SJCRH30 (cell line): ENCODE measurements at regions not wholly inside any gene's neighbourhood (a gene's known extent, or its start where the extent isn't known, plus 50 kb on each side); places are given as distances from the start of the nearest gene placed in this dataset.
"Not testable (repeated sequence)": the region's sequence is repeated elsewhere in the genome, so short reads cannot be mapped to it uniquely, and the experiment has no call there.

Experiments used
- DNase-seq, 2 experiments: peaks; one replicate each; pipeline ENCODE4 v3.0.0-alpha.2; 2015 to 2020
- H3K27ac ChIP-seq: fragments of 250-450 bp; sonication (Bioruptor Pico); 2 replicates; pipeline ENCODE4 v1.5.1; 2020; ENCODE audit warnings: mild to moderate bottlenecking, moderate library complexity
- H3K27me3 ChIP-seq: fragments of 250-450 bp; sonication (Bioruptor Pico); 2 replicates; pipeline ENCODE4 v1.5.1; 2020; ENCODE audit warnings: mild to moderate bottlenecking, moderate library complexity
- H3K36me3 ChIP-seq: fragments of 250-450 bp; sonication (Bioruptor Pico); 2 replicates; pipeline ENCODE4 v1.5.1; 2020; ENCODE audit warnings: mild to moderate bottlenecking, moderate library complexity
- H3K4me1 ChIP-seq: fragments of 250-450 bp; sonication (Bioruptor Pico); 2 replicates; pipeline ENCODE4 v1.5.1; 2020; ENCODE audit warnings: mild to moderate bottlenecking, moderate library complexity
- H3K4me3 ChIP-seq: fragments of 250-450 bp; sonication (Bioruptor Pico); 2 replicates; pipeline ENCODE4 v1.5.1; 2020; ENCODE audit warnings: mild to moderate bottlenecking, moderate library complexity
- H3K9me3 ChIP-seq: fragments of 250-450 bp; sonication (Bioruptor Pico); replicated peaks from 2 replicates; pipeline ENCODE4 v1.5.1; 2020; ENCODE audit warnings: mild to moderate bottlenecking, moderate library complexity

DNA sequence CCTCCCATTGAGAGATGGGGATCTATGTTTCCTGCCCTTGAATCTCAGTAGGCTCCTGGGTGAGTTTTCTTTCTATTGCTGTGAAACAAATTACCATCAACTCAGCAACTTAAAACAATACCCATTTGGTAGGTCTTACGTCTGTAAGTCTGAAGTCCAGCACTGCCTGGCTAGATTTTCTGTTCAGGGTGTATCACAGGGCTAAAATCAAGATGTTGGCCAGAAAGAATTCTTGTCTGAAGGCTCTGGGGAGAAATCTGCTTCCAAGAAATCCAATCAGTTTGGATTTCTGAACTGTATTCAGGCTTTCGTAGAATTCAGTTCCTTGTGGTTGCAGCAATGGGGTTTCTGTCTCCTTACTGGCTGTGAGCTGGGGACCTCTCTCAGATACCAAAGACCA, 99.6 kb upstream of the SLC24A3 start:
- H3K27me3 ChIP-seq, result no peaks in the 10 kb centered on the region; the same call in 1 of the 2 replicates
- no peak overlapping the region for H3K4me3 ChIP-seq
- no peaks in the 10 kb centered on the region for H3K4me1 ChIP-seq

DNA sequence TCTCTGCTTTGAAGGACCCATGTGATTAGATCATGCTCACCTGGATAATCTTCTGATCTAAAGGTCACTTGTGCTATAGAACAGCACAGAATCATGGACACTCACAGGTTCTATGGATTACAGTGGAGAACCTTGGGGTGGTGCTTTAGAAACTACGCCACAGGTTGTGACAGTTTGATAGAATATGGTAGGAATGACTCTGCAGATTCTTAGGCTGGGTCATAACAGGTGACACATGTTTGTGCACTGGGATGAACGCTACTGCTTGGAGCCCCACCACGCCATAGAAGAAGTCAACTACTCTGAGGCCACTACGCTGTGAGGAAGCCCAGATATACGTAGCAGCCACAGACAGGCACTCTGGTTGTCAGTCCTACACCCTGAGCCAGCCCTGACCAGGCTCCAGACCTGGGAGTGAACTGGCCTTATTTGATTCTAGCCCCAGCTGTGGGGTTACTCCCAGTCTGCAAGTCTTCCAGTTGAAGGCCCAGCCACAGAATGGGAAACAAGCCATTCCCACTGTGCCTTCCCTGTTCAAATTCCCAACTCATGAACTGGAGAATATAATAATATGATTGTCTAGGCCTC, 99.0 kb upstream of the SLC24A3 start:
- no peaks in the 10 kb centered on the region for H3K9me3 ChIP-seq
- no peak overlapping the region for H3K27ac ChIP-seq
- no peaks in the 10 kb centered on the region for H3K4me1 ChIP-seq
- H3K4me3 ChIP-seq, result no peak overlapping the region
- no peaks in the 10 kb centered on the region; the same call in 1 of the 2 replicates for H3K27me3 ChIP-seq
- H3K36me3 ChIP-seq, result no peaks in the 10 kb centered on the region
- DNase-seq, result no peak

More for the DNA sequence above, 99.6 kb upstream of the SLC24A3 start:
- Histone ChIP-seq H3K36me3 (no peaks in the 10 kb centered on the region), H3K27ac (no peak overlapping the region), H3K9me3 (no peaks in the 10 kb centered on the region)
- DNase-seq, result no peak

DNA sequence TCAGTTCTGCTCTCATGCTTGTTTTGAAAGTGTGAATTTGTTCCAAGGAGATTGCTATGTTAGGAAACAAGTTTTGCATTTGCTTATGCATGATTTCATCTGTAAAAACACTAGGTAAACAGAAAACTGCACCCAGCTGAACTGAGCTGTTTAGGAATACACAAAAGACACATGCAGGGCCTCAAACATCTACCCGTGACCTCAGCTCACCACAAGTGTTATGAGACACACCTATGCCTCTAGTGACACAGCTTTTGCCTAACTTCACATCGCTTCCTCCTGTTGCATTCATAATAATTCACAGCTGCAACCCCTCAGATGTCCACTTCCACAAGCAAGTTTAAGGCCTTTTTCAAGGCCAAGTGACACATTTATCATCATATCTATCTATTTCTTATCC, 98.0 kb upstream of the SLC24A3 start:
- Histone ChIP-seq H3K27ac (no peak overlapping the region), H3K4me1 (no peaks in the 10 kb centered on the region), H3K36me3 (no peaks in the 10 kb centered on the region), H3K27me3 (no peaks in the 10 kb centered on the region; the same call in 1 of the 2 replicates), H3K4me3 (no peak overlapping the region), H3K9me3 (no peaks in the 10 kb centered on the region)
- DNase-seq, result no peak

DNA sequence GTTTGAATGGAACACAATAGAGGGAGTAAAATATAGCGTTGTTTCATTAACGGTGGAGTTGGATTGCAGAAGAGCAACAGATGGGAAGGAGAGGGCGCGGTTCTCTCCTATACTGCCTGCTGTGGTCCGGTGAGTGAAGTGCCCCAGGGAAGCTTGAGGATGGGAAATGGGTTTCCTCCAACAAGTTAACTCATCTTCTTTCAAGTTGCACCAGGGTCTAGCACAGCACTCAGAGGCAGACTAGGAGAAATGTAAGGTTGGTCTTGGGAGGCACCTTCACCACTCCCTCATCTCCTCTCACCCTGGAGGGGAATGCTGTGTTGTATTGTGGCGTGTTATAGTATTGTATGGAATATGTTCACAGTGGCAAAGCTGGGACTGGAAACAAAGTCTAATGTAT, 96.9 kb upstream of the SLC24A3 start:
- Histone ChIP-seq H3K27me3 (no peaks in the 10 kb centered on the region), H3K27ac (no peak overlapping the region), H3K4me3 (no peak overlapping the region), H3K9me3 (no peaks in the 10 kb centered on the region), H3K36me3 (no peaks in the 10 kb centered on the region), H3K4me1 (no peaks in the 10 kb centered on the region)
- DNase-seq, result no peak

DNA sequence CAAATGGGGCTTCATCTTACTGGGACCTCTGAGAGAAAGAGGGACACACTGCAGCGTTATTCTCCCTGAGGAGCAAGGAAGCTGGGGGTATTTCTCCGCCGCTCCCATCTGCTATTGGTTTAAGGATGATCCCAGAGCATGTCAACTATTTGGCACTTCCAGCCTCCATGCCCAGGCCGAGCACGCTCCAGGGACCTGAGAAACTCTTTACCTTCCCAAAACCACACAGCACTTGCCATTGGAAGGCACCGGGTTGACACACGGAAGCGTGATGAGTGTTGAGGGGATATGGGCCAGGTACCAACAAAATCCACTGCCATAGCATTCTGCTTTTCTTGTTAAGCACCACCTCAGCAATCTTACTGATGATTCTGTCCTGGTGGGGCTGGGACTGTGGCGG, 92.4 kb upstream of the SLC24A3 start:
- Histone ChIP-seq H3K9me3 (no peaks in the 10 kb centered on the region), H3K4me1 (no peaks in the 10 kb centered on the region), H3K36me3 (no peaks in the 10 kb centered on the region), H3K4me3 (no peak overlapping the region), H3K27ac (no peak overlapping the region), H3K27me3 (no peaks in the 10 kb centered on the region)
- no peak for DNase-seq

DNA sequence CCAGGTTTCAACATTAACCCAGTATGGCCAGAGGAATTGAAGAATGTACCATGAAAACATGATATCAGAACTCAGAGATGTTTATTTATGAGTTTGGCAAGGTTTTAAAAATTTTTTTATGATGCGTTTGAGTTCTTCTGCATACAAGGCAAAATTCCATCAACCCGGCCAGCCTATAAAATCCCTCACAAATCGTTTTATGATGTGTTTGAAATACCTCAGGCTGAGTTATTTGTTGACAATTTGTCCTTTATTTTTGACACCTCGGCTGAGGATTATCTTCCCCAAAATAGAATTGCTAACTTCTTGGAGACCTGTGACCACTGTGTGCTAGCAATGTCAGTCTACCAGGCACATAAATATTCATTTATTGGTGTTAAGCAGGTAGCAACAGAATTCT, 91.9 kb upstream of the SLC24A3 start:
- Histone ChIP-seq H3K27me3 (no peaks in the 10 kb centered on the region), H3K4me1 (no peaks in the 10 kb centered on the region), H3K9me3 (no peaks in the 10 kb centered on the region), H3K4me3 (no peak overlapping the region), H3K27ac (no peak overlapping the region), H3K36me3 (no peaks in the 10 kb centered on the region)
- DNase-seq, result no peak

DNA sequence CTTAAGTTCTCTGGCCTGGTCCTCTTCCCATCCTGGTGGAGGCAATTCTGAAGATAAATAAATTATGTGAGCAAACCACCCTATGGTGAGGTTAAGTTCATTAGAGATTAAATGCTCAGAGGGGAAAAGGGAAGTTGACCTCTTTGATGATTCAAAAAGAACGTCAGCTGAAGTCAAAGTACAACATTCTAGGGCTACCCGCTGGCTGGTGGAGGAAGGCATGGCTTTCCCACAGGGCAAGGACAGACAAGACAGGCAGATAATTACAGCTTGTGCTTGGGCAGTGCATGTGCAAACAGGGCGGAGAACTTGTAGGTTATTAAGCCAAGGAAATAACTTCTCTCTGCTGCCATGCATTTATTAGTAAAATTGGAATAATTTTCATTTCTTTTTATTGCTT, 91.0 kb upstream of the SLC24A3 start:
- Histone ChIP-seq H3K36me3 (no peaks in the 10 kb centered on the region), H3K9me3 (no peaks in the 10 kb centered on the region), H3K27me3 (no peaks in the 10 kb centered on the region), H3K4me1 (no peaks in the 10 kb centered on the region), H3K4me3 (no peak overlapping the region), H3K27ac (no peak overlapping the region)
- no peak for DNase-seq

DNA sequence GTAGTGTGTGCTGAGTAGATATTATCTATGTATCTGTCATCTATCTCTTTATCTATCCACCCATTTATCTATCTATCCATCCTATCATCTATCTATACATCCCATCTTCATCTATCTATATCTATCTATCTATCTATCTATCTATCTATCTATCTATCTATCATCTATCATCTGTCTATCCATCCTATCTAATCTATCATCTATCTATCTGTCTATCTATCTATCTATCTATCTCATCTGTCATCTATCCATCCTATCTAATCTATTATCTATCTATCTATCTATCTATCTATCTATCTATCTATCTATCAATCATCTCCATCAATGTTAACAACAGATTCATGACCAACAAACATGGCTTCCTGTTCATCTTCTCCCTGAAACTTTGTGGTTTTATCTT, 90.5 kb upstream of the SLC24A3 start:
- Histone ChIP-seq H3K36me3 (no peaks in the 10 kb centered on the region), H3K27ac (no peak overlapping the region), H3K4me3 (no peak overlapping the region), H3K4me1 (no peaks in the 10 kb centered on the region), H3K27me3 (no peaks in the 10 kb centered on the region), H3K9me3 (no peaks in the 10 kb centered on the region)
- no peak for DNase-seq

DNA sequence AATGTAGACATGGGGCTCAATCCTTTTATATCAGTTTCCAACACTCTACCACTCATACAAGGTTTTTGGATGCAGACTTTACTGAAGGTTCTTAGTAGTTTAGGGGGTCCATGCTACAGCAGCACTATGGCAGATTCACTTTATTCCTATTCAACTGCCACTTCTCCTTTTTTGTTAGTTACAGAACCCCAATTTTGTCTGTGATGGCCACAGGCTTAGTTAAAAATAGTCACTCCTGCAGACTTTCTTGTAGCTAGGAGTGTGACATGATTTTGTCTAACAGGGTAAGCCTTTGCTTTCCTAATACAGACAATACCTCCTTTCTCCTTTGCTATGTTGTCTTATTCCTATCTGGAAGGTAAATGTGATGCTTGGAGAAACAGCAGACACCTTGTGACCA, 90.0 kb upstream of the SLC24A3 start:
- Histone ChIP-seq H3K27me3 (no peaks in the 10 kb centered on the region), H3K9me3 (no peaks in the 10 kb centered on the region), H3K27ac (no peak overlapping the region), H3K4me3 (no peak overlapping the region), H3K4me1 (no peaks in the 10 kb centered on the region), H3K36me3 (no peaks in the 10 kb centered on the region)
- DNase-seq, result no peak

DNA sequence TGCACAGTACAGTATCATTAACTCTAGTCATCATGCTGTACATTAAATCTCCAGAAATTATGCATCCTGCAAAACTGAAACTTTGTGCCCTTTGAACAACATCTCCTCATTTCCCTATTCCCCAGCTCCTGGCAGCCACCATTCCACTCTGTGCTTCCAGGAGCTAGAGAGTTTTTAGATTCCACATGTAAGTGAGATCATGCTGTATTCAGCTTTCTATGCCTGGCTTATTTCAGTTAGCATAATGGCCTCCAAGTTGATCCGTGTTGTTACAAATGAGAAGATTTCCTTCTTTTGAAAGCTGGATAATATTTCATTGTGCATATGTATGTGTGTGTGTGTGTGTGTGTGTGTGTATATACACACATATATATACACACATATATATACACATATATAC, 86.9 kb upstream of the SLC24A3 start:
- no peaks in the 10 kb centered on the region for H3K27me3 ChIP-seq
- H3K9me3 ChIP-seq, result no peaks in the 10 kb centered on the region

DNA sequence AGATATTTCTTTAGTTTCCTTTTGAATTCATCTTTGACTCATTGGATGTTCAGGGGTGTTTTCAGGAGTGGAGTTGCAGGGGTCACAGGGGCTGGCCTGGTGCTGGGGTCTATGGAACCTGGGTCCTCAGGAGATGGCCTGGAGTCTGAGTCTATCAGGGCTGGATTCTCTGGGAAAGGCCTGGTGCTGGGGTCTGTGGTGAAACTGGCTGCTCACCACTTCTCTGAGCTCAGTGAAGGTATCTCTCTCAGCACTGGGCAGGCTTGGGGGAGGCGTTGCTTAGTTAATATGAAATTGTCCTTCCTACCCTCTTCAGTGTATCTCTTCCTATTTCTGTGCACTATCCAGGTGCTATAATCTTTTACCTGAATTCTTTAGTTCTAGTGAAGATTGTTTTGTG, 83.1 kb upstream of the SLC24A3 start:
- Histone ChIP-seq H3K4me1 (no peaks in the 10 kb centered on the region), H3K36me3 (no peaks in the 10 kb centered on the region), H3K4me3 (no peak overlapping the region), H3K27ac (no peak overlapping the region), H3K27me3 (no peaks in the 10 kb centered on the region), H3K9me3 (no peaks in the 10 kb centered on the region)
- no peak for DNase-seq

More for the DNA sequence above, 86.9 kb upstream of the SLC24A3 start:
- no peak overlapping the region for H3K27ac ChIP-seq
- no peaks in the 10 kb centered on the region for H3K4me1 ChIP-seq
- H3K36me3 ChIP-seq, result no peaks in the 10 kb centered on the region
- H3K4me3 ChIP-seq, result no peak overlapping the region
- DNase-seq, result no peak

DNA sequence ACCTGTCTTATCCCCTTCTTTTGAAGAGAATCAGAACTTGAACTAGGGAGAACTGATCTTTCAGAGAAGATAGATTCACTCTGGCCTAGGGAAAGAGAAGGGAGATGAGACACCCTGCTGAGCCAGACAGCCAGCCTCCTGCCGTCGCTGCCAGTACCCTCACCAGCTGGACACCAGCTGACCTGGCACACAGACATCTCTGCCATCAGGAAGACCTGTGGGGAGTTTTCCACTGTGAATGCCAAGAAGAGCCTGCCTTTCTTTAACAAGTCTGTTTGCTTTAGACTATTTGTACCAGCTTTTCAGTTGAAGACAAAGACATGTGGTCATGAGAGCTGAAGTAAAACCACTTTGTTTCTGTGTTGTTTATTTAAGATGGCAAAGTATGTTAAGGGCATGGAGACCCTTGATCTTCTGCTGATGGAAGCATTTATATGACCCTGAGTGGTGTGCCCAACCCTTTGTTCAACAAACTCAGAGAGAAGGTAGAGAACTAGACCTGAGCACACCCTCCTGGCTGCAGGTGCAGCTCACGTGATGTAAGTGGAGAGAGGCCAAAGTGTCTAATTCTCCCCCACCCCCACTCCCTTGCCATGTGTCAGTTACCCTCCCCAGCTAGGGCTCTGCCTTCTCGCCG, 82.3 kb upstream of the SLC24A3 start:
- Histone ChIP-seq H3K27me3 (no peaks in the 10 kb centered on the region), H3K4me1 (no peaks in the 10 kb centered on the region), H3K9me3 (no peaks in the 10 kb centered on the region), H3K27ac (no peak overlapping the region), H3K4me3 (no peak overlapping the region), H3K36me3 (no peaks in the 10 kb centered on the region)
- no peak for DNase-seq

DNA sequence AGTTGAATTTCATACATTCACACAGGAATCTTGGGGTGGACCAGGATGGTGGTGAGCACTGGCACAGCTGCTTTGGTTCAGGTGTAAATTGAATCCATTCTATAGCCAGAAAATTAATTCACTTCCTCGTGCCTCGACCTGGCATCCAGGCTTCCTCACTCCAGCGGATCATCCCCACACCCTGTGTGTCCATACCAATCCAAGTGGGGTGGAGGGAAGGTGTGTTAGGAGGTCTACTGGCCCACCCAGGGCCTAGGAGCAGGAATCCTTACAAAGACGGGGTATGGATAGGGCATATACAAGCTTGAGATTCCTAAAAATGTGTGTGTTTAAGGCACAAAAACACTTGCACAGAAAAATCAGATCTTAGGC, 81.8 kb upstream of the SLC24A3 start:
- no peaks in the 10 kb centered on the region for H3K27me3 ChIP-seq

DNA sequence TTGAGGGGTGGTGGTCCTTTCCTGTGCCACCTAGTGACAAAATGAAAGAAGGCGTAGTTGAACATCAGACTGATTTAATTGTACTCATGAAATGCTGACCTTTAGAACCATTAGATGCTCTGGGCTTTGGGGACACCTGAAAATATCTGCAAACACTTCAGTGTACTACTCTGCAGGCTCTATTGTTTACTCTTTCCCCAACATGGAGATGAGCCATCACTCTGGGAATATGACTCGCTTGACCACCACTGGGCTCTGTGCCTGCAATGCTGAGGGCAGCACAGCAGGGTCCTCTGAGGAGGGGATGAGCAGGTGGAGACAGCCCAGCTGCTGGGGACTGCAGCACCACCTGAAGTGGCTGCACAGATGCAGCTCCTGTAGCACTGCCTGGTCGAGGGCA, 74.8 kb upstream of the SLC24A3 start:
- Histone ChIP-seq H3K9me3 (no peaks in the 10 kb centered on the region), H3K27me3 (no peaks in the 10 kb centered on the region), H3K36me3 (no peaks in the 10 kb centered on the region), H3K4me1 (no peaks in the 10 kb centered on the region), H3K4me3 (no peak overlapping the region), H3K27ac (no peak overlapping the region)
- DNase-seq, result peak; percentile 13

More for the DNA sequence above, 81.8 kb upstream of the SLC24A3 start:
- no peak overlapping the region for H3K27ac ChIP-seq
- no peak for DNase-seq
- H3K4me3 ChIP-seq, result no peak overlapping the region
- H3K36me3 ChIP-seq, result no peaks in the 10 kb centered on the region
- H3K4me1 ChIP-seq, result no peaks in the 10 kb centered on the region
- no peaks in the 10 kb centered on the region for H3K9me3 ChIP-seq

DNA sequence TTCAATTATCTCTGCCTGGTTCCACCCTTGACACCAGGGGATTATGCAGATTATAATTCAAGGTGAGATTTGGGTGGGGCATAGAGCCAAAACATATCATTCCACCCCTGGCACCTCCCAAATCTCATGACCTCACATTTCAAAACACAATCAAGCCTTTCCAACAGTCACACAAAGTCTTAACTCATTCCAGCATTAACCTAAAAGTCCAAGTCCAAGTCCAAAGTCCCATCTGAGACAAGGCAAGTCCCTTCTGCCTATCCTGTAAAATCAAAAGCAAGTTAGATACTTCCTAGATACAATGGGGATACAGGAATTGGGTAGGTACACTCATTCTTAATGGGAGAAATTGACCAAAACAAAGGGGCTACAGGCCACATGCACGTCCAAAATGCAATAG, 73.7 kb upstream of the SLC24A3 start:
- DNase-seq, result no peak
- Histone ChIP-seq H3K27me3 (no peaks in the 10 kb centered on the region), H3K4me3 (no peak overlapping the region), H3K4me1 (no peaks in the 10 kb centered on the region), H3K9me3 (no peaks in the 10 kb centered on the region; the same call in 1 of the 2 replicates), H3K27ac (no peak overlapping the region), H3K36me3 (no peaks in the 10 kb centered on the region)

DNA sequence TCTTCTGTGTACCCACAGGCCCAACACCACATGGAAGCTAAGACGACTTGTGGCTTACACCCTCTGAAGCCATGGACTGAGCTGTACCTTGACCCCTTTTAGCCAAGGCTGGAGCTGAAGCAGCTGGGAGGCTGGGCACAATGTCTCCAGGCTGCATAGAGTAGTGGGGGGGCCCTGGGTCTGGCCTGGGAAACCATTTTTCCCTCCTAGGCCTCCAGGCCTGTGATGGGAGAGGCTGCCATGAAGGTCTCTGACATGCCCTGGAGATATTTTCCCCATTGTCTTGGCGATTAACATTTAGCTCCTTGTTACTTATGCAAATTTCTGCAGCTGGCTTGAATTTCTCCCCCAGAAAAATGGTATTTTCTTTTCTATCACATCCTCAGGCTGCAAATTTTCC, 72.9 kb upstream of the SLC24A3 start:
- not testable (repeated sequence) for H3K4me3 ChIP-seq, H3K9me3 ChIP-seq, DNase-seq, H3K27me3 ChIP-seq, H3K4me1 ChIP-seq, H3K36me3 ChIP-seq, H3K27ac ChIP-seq
